HG03135 (cell line): ENCODE measurements at regions not wholly inside any gene's neighbourhood (a gene's known extent, or its start where the extent isn't known, plus 50 kb on each side); places are given as distances from the start of the nearest gene placed in this dataset.
"Not testable (repeated sequence)": the region's sequence is repeated elsewhere in the genome, so short reads cannot be mapped to it uniquely, and the experiment has no call there.

ENCODE experiments used
- ATAC-seq: cut with Tn5 transposase; IDR thresholded peaks from one replicate; pipeline ENCODE4 v1.9.1; 2021; ENCODE audit warnings: mild to moderate bottlenecking, moderate library complexity; ENCODE audit not compliant: unreplicated experiment

DNA sequence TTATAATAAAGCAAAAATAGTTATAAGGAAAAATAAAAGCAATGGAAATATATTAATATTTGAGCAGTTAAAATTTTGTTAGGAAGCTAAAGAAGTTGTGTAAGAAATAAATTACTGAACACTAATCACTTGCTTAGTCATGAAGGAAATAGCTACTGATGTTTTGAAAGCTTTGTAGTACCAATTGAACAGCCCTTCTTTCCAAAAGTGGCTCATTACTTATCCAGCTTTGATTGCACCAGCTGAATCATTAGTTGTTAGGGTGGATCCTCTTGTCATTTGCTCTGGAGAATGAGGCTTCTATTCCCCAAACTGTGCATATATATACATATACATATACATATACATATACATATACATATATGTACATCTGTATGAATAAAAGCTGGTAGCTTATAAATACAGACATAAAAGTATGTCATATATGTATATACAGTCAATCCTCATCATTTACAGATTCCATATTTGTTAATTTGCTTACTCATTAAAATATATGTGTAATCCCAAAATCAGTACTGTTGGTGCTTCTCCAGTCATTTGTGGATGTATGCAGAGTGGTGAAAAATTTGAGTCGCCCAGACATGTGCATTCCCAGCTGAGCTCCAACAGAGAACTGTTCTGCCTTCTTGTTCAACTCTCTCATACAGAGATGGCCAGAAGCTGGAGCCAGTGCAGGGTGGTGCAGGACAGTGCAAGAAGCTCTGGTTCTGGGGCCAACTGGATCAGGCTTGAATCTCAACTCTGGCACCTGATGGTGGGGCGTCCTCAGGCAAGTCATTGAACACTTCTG is 214.1 kb downstream of the RPAP3 start:
- no peak for ATAC-seq

DNA sequence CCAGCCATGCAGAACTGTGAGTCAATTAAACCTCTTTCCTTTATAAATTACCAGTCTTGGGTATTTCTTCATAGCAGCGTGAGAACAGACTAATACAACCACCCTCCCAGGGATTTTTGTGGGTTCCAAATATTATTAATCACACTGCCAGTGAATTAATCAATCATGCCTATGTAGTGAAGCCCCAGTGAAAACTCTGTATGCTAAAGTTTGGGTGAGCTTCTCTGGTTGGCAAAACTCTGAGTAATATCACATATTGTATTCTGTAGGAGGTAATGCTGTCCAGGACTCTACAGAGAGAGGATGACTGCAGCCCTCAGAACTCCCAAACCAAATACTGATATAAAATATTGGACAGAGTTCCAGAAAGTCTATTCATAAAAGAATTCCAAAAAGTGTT is 216.9 kb downstream of the RPAP3 start:
- ATAC-seq, result no peak

DNA sequence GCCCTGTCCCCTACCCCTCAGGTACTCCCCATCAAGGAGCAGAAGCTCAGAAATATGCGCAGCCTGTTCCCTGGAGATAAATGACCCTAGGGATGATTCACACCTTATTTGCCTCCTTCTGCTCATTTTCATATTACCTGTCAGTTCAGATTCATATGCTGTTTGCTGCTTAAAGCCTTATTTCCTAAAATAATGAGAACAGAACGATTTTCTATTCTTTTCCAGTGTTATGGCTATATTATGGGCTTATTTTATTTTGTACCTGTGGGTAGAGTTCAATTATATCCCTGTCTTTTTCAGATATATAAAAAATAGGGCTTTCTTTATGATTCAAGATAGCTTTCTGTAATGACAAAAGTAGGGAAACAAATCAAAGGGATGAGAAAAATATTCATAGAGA is 224.8 kb downstream of the RPAP3 start:
- no peak for ATAC-seq

GRCh38 chr12:47478426-47478825 is 227.4 kb downstream of the RPAP3 start:
- no peak for ATAC-seq

- no peak for ATAC-seq
Observed at GRCh38 chr12:47473091-47473490, 232.7 kb downstream of the RPAP3 start.

DNA sequence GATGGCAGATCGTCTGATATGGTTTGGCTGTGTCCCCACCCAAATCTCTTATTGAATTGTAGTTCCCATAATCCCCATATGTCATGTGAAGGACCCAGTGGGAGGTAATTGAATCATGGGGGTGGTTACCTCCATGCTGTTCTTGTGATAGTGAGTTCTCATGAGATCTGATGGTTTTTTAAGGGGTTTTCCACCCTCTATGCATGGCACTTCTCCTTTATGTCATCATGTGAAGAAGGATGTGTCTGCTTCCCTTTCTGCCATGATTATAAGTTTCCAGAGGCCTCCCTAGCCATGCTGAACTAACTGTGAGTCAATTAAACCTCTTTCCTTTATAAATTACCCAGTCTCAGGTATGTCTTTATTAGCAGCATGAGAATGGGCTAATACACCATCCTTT is 235.5 kb downstream of the RPAP3 start:
- ATAC-seq, result not testable (repeated sequence)

GRCh38 chr12:47463918-47464317 is 241.9 kb downstream of the RPAP3 start:
- ATAC-seq, result not testable (repeated sequence)

DNA sequence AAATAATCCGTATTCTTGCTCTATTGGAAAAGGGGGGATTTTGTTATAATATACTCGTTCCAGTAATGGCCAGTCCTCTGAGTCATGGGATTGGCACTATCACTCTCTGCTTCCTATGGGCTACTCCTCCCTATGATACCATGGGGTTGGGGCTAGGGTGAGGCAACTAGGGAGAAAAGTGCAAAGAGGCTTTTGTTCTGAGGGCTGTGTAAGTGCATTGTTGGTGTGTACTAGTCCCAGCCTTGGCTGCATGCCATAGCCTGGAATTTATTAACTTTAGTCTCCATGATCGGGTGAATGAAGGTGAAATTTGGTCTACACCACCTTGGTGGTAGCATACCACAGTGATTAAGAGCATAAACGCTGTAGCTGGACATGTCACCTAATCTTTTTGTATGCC is 247.6 kb downstream of the RPAP3 start:
- ATAC-seq, result no peak

GRCh38 chr12:47449797-47450196 is 256.0 kb downstream of the RPAP3 start:
- ATAC-seq, result no peak

DNA sequence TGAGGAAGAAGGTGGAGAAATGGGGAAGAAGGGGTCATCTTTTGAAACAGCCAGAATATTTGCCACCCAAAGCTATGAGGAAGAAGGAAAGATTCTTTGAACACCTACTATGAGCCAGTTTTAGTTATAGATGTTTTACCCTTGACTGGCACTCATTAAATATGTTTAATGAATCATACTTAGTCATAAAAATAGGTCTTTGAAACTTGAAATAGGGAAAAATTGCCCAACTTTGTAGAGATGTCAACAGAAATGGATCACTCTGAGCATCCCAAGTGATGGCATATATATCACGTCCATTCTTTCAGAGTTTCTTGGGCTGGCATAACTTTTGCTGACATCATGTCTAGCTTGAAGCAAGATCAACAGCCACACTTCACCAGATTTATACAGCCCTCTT is 263.5 kb downstream of the RPAP3 start:
- no peak for ATAC-seq

DNA sequence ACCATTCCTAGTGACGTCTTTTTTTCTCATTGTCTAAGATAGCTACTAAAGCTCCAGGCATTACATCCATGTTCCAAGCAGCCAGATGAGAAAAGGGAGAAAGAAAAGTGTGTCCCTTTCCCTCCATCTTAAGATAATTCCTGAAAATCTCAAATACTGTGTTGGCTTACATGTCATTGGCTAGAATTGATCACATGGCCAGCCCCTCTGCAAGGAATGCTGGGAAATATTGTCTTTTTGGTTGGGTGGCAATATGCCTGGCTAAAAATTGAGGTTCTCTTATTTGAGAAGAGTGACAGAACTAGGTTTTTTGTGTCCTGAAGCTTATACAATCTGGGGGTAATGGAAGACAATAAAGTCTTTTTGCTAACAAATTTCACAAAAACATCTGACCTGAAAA is 264.3 kb downstream of the RPAP3 start:
- no peak for ATAC-seq

DNA sequence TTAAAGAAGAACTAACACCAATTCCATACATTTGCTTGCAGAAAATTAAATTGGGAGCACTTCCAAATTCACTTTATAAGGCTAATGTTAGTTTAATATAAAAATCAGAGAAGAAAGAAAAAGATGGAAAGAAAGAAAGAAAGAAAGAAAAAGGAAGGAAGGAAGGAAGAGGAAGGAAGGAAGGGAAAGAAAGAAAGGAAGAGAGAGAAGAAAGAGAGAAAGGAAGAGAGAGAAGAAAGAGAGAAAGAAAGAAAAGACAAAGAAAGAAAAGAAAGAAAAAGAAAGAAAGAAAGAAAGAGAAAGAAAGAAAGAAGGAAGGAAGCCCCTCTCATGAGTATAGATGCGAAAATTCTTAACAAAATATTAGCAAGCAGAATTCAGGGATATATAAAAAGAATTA is 267.7 kb downstream of the RPAP3 start:
- no peak for ATAC-seq

DNA sequence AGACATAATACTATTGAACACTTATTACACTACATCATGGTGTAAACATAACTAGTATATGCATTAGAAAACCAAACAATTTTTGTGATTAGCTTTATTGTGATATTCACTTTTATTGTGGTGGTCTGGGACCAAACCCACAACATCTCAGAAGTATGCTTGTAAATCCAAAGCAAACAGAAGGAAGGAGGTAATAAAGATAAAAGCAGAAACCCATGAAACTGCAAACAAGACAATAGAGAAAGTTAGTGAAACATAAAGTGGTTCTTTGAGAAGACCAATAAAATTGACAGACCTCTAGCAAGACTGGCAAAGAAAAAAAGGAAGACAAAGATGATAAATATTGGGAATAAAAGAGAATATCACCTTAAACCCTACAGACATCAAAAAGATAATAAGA is 268.3 kb downstream of the RPAP3 start:
- ATAC-seq, result no peak

DNA sequence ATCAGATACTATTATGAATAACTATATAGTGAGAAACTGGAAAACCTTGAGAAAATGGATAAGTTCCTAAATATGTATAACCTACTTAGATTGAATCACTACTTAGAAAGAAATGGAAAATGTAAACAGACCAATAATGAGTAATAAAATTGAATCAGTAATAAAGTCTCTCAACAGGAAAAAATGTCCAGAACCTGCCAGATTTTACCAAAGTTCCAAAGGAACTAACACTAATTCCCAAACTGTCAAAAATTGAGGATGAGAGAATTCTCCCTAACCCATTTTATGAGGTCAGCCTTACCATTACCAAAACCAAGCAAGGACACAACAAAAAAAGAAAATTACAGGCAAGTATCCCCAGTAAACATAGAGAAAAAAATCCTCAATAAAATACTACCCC is 272.0 kb downstream of the RPAP3 start:
- no peak for ATAC-seq

- not testable (repeated sequence) for ATAC-seq
Observed at GRCh38 chr12:47426678-47427309, 279.0 kb downstream of the RPAP3 start.

DNA sequence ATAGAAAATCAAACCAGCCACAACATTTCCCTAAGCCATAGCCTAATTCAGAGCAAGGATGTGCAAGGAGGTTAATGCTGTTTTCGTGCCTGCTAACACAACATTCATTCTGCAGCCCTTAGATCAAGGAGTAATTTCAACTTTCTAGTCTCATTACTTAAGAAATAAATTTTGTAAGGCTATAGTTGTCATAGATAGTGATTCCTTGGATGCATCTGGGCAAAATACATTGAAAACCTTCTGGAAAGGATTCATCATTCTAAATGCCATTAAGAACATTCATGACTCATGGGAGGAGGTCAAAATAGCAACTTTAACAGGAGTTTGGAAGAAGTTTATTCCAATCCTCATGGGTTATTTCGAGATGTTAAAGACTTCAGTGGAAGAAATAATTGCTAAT is 283.2 kb downstream of the RPAP3 start:
- no peak for ATAC-seq

- ATAC-seq, result no peak
Observed at GRCh38 chr12:47419497-47419896, 286.3 kb downstream of the RPAP3 start.

DNA sequence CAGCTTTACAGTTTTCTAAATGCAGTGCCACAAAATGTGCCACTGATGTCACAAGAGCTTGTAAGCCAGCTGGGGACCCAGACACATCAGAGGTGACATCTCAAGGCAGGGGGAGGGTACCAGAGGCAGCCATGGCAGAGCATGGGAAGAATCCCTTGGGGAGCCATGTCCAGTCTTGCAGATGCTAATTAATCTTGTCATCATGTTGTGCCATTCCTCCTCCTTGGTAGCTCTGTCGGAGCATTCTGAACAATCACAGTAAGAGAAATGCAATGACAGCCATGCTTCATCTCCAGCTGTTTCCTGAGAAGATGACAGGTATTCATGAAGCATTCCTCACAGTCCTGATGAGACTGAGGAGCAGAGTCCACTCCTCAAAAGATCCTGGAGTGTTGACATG is 287.9 kb downstream of the RPAP3 start:
- ATAC-seq, result no peak

GRCh38 chr12:47417121-47417520 is 288.7 kb downstream of the RPAP3 start:
- no peak for ATAC-seq

GRCh38 chr12:47415054-47415453 is 290.8 kb downstream of the RPAP3 start:
- no peak for ATAC-seq

DNA sequence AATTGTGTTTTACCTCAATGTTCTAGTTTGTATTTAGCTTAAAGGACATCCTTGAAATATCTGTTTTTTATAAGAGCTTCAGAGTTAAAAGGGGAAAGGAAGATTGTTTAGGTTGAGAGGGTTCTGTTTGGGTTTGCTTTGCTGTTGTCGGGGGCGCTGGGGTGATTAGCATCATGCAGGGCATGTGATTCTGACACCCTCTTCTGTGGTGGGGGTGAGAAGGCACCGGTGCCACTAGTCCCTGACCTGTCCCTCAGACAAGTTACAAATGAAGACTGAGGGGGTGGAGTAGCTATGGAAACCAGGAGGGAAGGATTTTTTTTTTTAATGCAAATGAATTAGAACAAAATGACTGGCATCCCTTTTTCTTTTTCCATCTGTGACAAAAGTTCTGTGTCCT is 291.3 kb downstream of the RPAP3 start:
- ATAC-seq, result no peak

- ATAC-seq, result no peak
Observed at GRCh38 chr12:47413806-47414205, 292.0 kb downstream of the RPAP3 start.
